ENCODE measurements at regions not wholly inside any gene's neighbourhood (a gene's known extent, or its start where the extent isn't known, plus 50 kb on each side); places are given as distances from the start of the nearest gene placed in this dataset.
"Not testable (repeated sequence)": the region's sequence is repeated elsewhere in the genome, so short reads cannot be mapped to it uniquely, and the experiment has no call there.

- no peak for DNase-seq
Observed at GRCh38 chr1:219560856-219561255, 52.0 kb downstream of the ZC3H11B start.

- DNase-seq = no peak
Observed at GRCh38 chr1:219559899-219560298, 53.0 kb downstream of the ZC3H11B start.

GRCh38 chr1:219555806-219556205 lies 57.1 kb downstream of the ZC3H11B start:
- peak; percentile 41 for DNase-seq

- DNase-seq = no peak
Observed at GRCh38 chr1:219555031-219555692, 57.7 kb downstream of the ZC3H11B start.

GRCh38 chr1:219553934-219554502 lies 58.9 kb downstream of the ZC3H11B start:
- DNase-seq = no peak

GRCh38 chr1:219550201-219550600 lies 62.7 kb downstream of the ZC3H11B start:
- no peak for DNase-seq

GRCh38 chr1:219549215-219549614 lies 63.7 kb downstream of the ZC3H11B start:
- DNase-seq = no peak

- DNase-seq = no peak
Observed at GRCh38 chr1:219548386-219548785, 64.5 kb downstream of the ZC3H11B start.

GRCh38 chr1:219545756-219546155 lies 67.1 kb downstream of the ZC3H11B start:
- DNase-seq = not testable (repeated sequence)

- no peak for DNase-seq
Observed at GRCh38 chr1:219544163-219544846, 68.6 kb downstream of the ZC3H11B start.

- no peak for DNase-seq
Observed at GRCh38 chr1:219542828-219543518, 69.9 kb downstream of the ZC3H11B start.

GRCh38 chr1:219541946-219542345 lies 71.0 kb downstream of the ZC3H11B start:
- DNase-seq = no peak

- DNase-seq = no peak
Observed at GRCh38 chr1:219539645-219540254, 73.2 kb downstream of the ZC3H11B start.

GRCh38 chr1:219538886-219539285 lies 74.0 kb downstream of the ZC3H11B start:
- no peak for DNase-seq

- no peak for DNase-seq
Observed at GRCh38 chr1:219537223-219537631, 75.7 kb downstream of the ZC3H11B start.

GRCh38 chr1:219536038-219536437 lies 76.9 kb downstream of the ZC3H11B start:
- DNase-seq = no peak

- no peak for DNase-seq
Observed at GRCh38 chr1:219534991-219535390, 77.9 kb downstream of the ZC3H11B start.

GRCh38 chr1:219533280-219533679 lies 79.6 kb downstream of the ZC3H11B start:
- DNase-seq = no peak

- no peak for DNase-seq
Observed at GRCh38 chr1:219529116-219529515, 83.8 kb downstream of the ZC3H11B start.

- DNase-seq = no peak
Observed at GRCh38 chr1:219528633-219529032, 84.3 kb downstream of the ZC3H11B start.

GRCh38 chr1:219527994-219528393 lies 84.9 kb downstream of the ZC3H11B start:
- DNase-seq = no peak

GRCh38 chr1:219526074-219526473 lies 86.8 kb downstream of the ZC3H11B start:
- no peak for DNase-seq

GRCh38 chr1:219523411-219523810 lies 89.5 kb downstream of the ZC3H11B start:
- DNase-seq = peak; percentile 79

Data from NCI-H1105 treated with DMSO at 0.1 percent for 48 hours (cell line).